ENCODE measurements at regions not wholly inside any gene's neighbourhood (a gene's known extent, or its start where the extent isn't known, plus 50 kb on each side); places are given as distances from the start of the nearest gene placed in this dataset.
"Not testable (repeated sequence)": the region's sequence is repeated elsewhere in the genome, so short reads cannot be mapped to it uniquely, and the experiment has no call there.

- no peaks in the 10 kb centered on the region for H3K36me3 ChIP-seq (ENCODE audit: control insufficient read depth, insufficient read depth, low read length)
- no peak overlapping the region for H3K9ac ChIP-seq (ENCODE audit: low read length)
- no peaks in the 10 kb centered on the region for H3K27me3 ChIP-seq (ENCODE audit: control insufficient read depth, insufficient read depth, low read length)
- no peaks in the 10 kb centered on the region for H3K4me1 ChIP-seq (ENCODE audit: control insufficient read depth, insufficient read depth, low read length)
- no peak overlapping the region for H3K27ac ChIP-seq (ENCODE audit: low read depth, low read length)
- H3K4me3 ChIP-seq (ENCODE audit: low read length), result no peak overlapping the region
Measured at GRCh38 chr15:36430280-36430679, 149.1 kb upstream of the CDIN1 start.

GRCh38 chr15:36430726-36431265 is 148.6 kb upstream of the CDIN1 start:
- Histone ChIP-seq H3K9ac (ENCODE audit: low read length) (no peak overlapping the region), H3K27me3 (ENCODE audit: control insufficient read depth, insufficient read depth, low read length) (no peaks in the 10 kb centered on the region), H3K27ac (ENCODE audit: low read depth, low read length) (no peak overlapping the region), H3K36me3 (ENCODE audit: control insufficient read depth, insufficient read depth, low read length) (no peaks in the 10 kb centered on the region), H3K4me3 (ENCODE audit: low read length) (no peak overlapping the region), H3K4me1 (ENCODE audit: control insufficient read depth, insufficient read depth, low read length) (no peaks in the 10 kb centered on the region)

GRCh38 chr15:36432161-36432560 is 147.3 kb upstream of the CDIN1 start:
- Histone ChIP-seq H3K36me3 (ENCODE audit: control insufficient read depth, insufficient read depth, low read length) (no peaks in the 10 kb centered on the region), H3K9ac (ENCODE audit: low read length) (no peak overlapping the region), H3K27me3 (ENCODE audit: control insufficient read depth, insufficient read depth, low read length) (no peaks in the 10 kb centered on the region), H3K4me1 (ENCODE audit: control insufficient read depth, insufficient read depth, low read length) (no peaks in the 10 kb centered on the region), H3K27ac (ENCODE audit: low read depth, low read length) (no peak overlapping the region), H3K4me3 (ENCODE audit: low read length) (no peak overlapping the region)

GRCh38 chr15:36434177-36434576 is 145.2 kb upstream of the CDIN1 start:
- H3K4me3 ChIP-seq (ENCODE audit: low read length), result no peak overlapping the region
- H3K27ac ChIP-seq (ENCODE audit: low read depth, low read length), result no peak overlapping the region
- no peaks in the 10 kb centered on the region for H3K36me3 ChIP-seq (ENCODE audit: control insufficient read depth, insufficient read depth, low read length)
- no peak overlapping the region for H3K9ac ChIP-seq (ENCODE audit: low read length)
- H3K27me3 ChIP-seq (ENCODE audit: control insufficient read depth, insufficient read depth, low read length), result no peaks in the 10 kb centered on the region
- no peaks in the 10 kb centered on the region for H3K4me1 ChIP-seq (ENCODE audit: control insufficient read depth, insufficient read depth, low read length)

GRCh38 chr15:36438499-36438898 is 140.9 kb upstream of the CDIN1 start:
- Histone ChIP-seq H3K4me1 (ENCODE audit: control insufficient read depth, insufficient read depth, low read length) (no peaks in the 10 kb centered on the region), H3K9ac (ENCODE audit: low read length) (no peak overlapping the region), H3K36me3 (ENCODE audit: control insufficient read depth, insufficient read depth, low read length) (no peaks in the 10 kb centered on the region), H3K27ac (ENCODE audit: low read depth, low read length) (no peak overlapping the region), H3K27me3 (ENCODE audit: control insufficient read depth, insufficient read depth, low read length) (no peaks in the 10 kb centered on the region), H3K4me3 (ENCODE audit: low read length) (no peak overlapping the region)

GRCh38 chr15:36447373-36447772 is 132.1 kb upstream of the CDIN1 start:
- H3K27me3 ChIP-seq (ENCODE audit: control insufficient read depth, insufficient read depth, low read length), result no peaks in the 10 kb centered on the region
- no peaks in the 10 kb centered on the region for H3K36me3 ChIP-seq (ENCODE audit: control insufficient read depth, insufficient read depth, low read length)

GRCh38 chr15:36448418-36448817 is 131.0 kb upstream of the CDIN1 start:
- no peak overlapping the region for H3K9ac ChIP-seq (ENCODE audit: low read length)
- peaks cover 9% of the 10 kb centered on the region for H3K4me1 ChIP-seq (ENCODE audit: control insufficient read depth, insufficient read depth, low read length)
- H3K36me3 ChIP-seq (ENCODE audit: control insufficient read depth, insufficient read depth, low read length), result no peaks in the 10 kb centered on the region
- H3K27ac ChIP-seq (ENCODE audit: low read depth, low read length), result no peak overlapping the region
- H3K4me3 ChIP-seq (ENCODE audit: low read length), result no peak overlapping the region
- H3K27me3 ChIP-seq (ENCODE audit: control insufficient read depth, insufficient read depth, low read length), result no peaks in the 10 kb centered on the region

More at GRCh38 chr15:36447373-36447772, 132.1 kb upstream of the CDIN1 start:
- Histone ChIP-seq H3K4me3 (ENCODE audit: low read length) (no peak overlapping the region), H3K9ac (ENCODE audit: low read length) (no peak overlapping the region), H3K27ac (ENCODE audit: low read depth, low read length) (peak overlapping the region; percentile 10), H3K4me1 (ENCODE audit: control insufficient read depth, insufficient read depth, low read length) (peaks cover 9% of the 10 kb centered on the region)

GRCh38 chr15:36449084-36449661 is 130.3 kb upstream of the CDIN1 start:
- Histone ChIP-seq H3K36me3 (ENCODE audit: control insufficient read depth, insufficient read depth, low read length) (no peaks in the 10 kb centered on the region), H3K27ac (ENCODE audit: low read depth, low read length) (peak overlapping the region; percentile 4), H3K4me3 (ENCODE audit: low read length) (no peak overlapping the region), H3K4me1 (ENCODE audit: control insufficient read depth, insufficient read depth, low read length) (peaks cover 9% of the 10 kb centered on the region), H3K9ac (ENCODE audit: low read length) (no peak overlapping the region), H3K27me3 (ENCODE audit: control insufficient read depth, insufficient read depth, low read length) (no peaks in the 10 kb centered on the region)

GRCh38 chr15:36449662-36450145 is 129.7 kb upstream of the CDIN1 start:
- H3K9ac ChIP-seq (ENCODE audit: low read length), result no peak overlapping the region
- no peaks in the 10 kb centered on the region for H3K27me3 ChIP-seq (ENCODE audit: control insufficient read depth, insufficient read depth, low read length)
- H3K36me3 ChIP-seq (ENCODE audit: control insufficient read depth, insufficient read depth, low read length), result no peaks in the 10 kb centered on the region
- H3K27ac ChIP-seq (ENCODE audit: low read depth, low read length), result no peak overlapping the region
- no peak overlapping the region for H3K4me3 ChIP-seq (ENCODE audit: low read length)
- peaks cover 9% of the 10 kb centered on the region for H3K4me1 ChIP-seq (ENCODE audit: control insufficient read depth, insufficient read depth, low read length)

GRCh38 chr15:36454244-36454643 is 125.2 kb upstream of the CDIN1 start:
- not testable (repeated sequence) for H3K27me3 ChIP-seq (ENCODE audit: control insufficient read depth, insufficient read depth, low read length); H3K9ac ChIP-seq (ENCODE audit: low read length); H3K4me1 ChIP-seq (ENCODE audit: control insufficient read depth, insufficient read depth, low read length); H3K4me3 ChIP-seq (ENCODE audit: low read length); H3K36me3 ChIP-seq (ENCODE audit: control insufficient read depth, insufficient read depth, low read length); H3K27ac ChIP-seq (ENCODE audit: low read depth, low read length)

GRCh38 chr15:36458411-36458810 is 121.0 kb upstream of the CDIN1 start:
- no peak overlapping the region for H3K27ac ChIP-seq (ENCODE audit: low read depth, low read length)
- no peaks in the 10 kb centered on the region for H3K4me1 ChIP-seq (ENCODE audit: control insufficient read depth, insufficient read depth, low read length)
- H3K27me3 ChIP-seq (ENCODE audit: control insufficient read depth, insufficient read depth, low read length), result no peaks in the 10 kb centered on the region
- no peak overlapping the region for H3K4me3 ChIP-seq (ENCODE audit: low read length)
- H3K36me3 ChIP-seq (ENCODE audit: control insufficient read depth, insufficient read depth, low read length), result no peaks in the 10 kb centered on the region
- no peak overlapping the region for H3K9ac ChIP-seq (ENCODE audit: low read length)

- no peaks in the 10 kb centered on the region for H3K27me3 ChIP-seq (ENCODE audit: control insufficient read depth, insufficient read depth, low read length)
- H3K27ac ChIP-seq (ENCODE audit: low read depth, low read length), result no peak overlapping the region
- no peak overlapping the region for H3K9ac ChIP-seq (ENCODE audit: low read length)
- no peaks in the 10 kb centered on the region for H3K4me1 ChIP-seq (ENCODE audit: control insufficient read depth, insufficient read depth, low read length)
- no peak overlapping the region for H3K4me3 ChIP-seq (ENCODE audit: low read length)
- H3K36me3 ChIP-seq (ENCODE audit: control insufficient read depth, insufficient read depth, low read length), result no peaks in the 10 kb centered on the region
Measured at GRCh38 chr15:36465304-36465703, 114.1 kb upstream of the CDIN1 start.

- H3K27me3 ChIP-seq (ENCODE audit: control insufficient read depth, insufficient read depth, low read length), result no peaks in the 10 kb centered on the region
- H3K36me3 ChIP-seq (ENCODE audit: control insufficient read depth, insufficient read depth, low read length), result no peaks in the 10 kb centered on the region
- no peaks in the 10 kb centered on the region for H3K4me1 ChIP-seq (ENCODE audit: control insufficient read depth, insufficient read depth, low read length)
- no peak overlapping the region for H3K4me3 ChIP-seq (ENCODE audit: low read length)
- no peak overlapping the region for H3K9ac ChIP-seq (ENCODE audit: low read length)
- no peak overlapping the region for H3K27ac ChIP-seq (ENCODE audit: low read depth, low read length)
Measured at GRCh38 chr15:36468746-36469145, 110.7 kb upstream of the CDIN1 start.
